ENCODE measurements at regions not wholly inside any gene's neighbourhood (a gene's known extent, or its start where the extent isn't known, plus 50 kb on each side); places are given as distances from the start of the nearest gene placed in this dataset.

- WGBS, result 61% methylated on average over 1 of the region's 1 CpG
- Histone ChIP-seq H3K9me3 (no peaks in the 10 kb centered on the region), H3K4me3 (no peak overlapping the region), H3K27me3 (replicated peaks; ENCODE audit: insufficient read depth) (no peaks in the 10 kb centered on the region), H3K27ac (no peak overlapping the region), H3K4me1 (replicated peaks) (no peaks in the 10 kb centered on the region), H3K36me3 (no peaks in the 10 kb centered on the region)
- intact Hi-C loops (cut with DNase I), result no loop called here
- no peak for TF ChIP-seq CTCF (IDR thresholded peaks at IDR 0.05)
- DNase-seq (ENCODE audit: low spot score), result no peak
These were observed 162.2 kb downstream of the SYT10 start for GRCh38 chr12:33277376-33277775.

- no peaks in the 10 kb centered on the region for H3K9me3 ChIP-seq
- no peaks in the 10 kb centered on the region for H3K27me3 ChIP-seq (replicated peaks; ENCODE audit: insufficient read depth)
- H3K27ac ChIP-seq, result no peak overlapping the region
- no peak for TF ChIP-seq POLR2AphosphoS5 (IDR thresholded peaks at IDR 0.05)
- no peak for TF ChIP-seq CTCF (IDR thresholded peaks at IDR 0.05)
- no peak for TF ChIP-seq POLR2A (IDR thresholded peaks at IDR 0.05)
- no peaks in the 10 kb centered on the region for H3K4me1 ChIP-seq (replicated peaks)
- H3K4me3 ChIP-seq, result no peak overlapping the region
- DNase-seq (ENCODE audit: low spot score), result no peak
- no peaks in the 10 kb centered on the region for H3K36me3 ChIP-seq
- intact Hi-C loops (cut with DNase I), result no loop called here
These were observed 172.0 kb downstream of the SYT10 start for GRCh38 chr12:33267641-33268040.

- no peak for DNase-seq (ENCODE audit: low spot score)
- 43% methylated on average over 2 of the region's 2 CpGs for WGBS
- Histone ChIP-seq H3K27ac (no peak overlapping the region), H3K36me3 (no peaks in the 10 kb centered on the region), H3K4me3 (no peak overlapping the region), H3K27me3 (replicated peaks; ENCODE audit: insufficient read depth) (no peaks in the 10 kb centered on the region), H3K9me3 (no peaks in the 10 kb centered on the region), H3K4me1 (replicated peaks) (no peaks in the 10 kb centered on the region)
- TF ChIP-seq POLR2AphosphoS5 (IDR thresholded peaks at IDR 0.05), result no peak
- no peak for TF ChIP-seq POLR2A (IDR thresholded peaks at IDR 0.05)
- TF ChIP-seq CTCF (IDR thresholded peaks at IDR 0.05), result no peak
- intact Hi-C loops (cut with DNase I), result no loop called here
These were observed 173.7 kb downstream of the SYT10 start for GRCh38 chr12:33265900-33266299.

GRCh38 chr12:33265033-33265731 lies 174.4 kb downstream of the SYT10 start:
- no peak for DNase-seq (ENCODE audit: low spot score)
- Histone ChIP-seq H3K9me3 (no peaks in the 10 kb centered on the region), H3K36me3 (no peaks in the 10 kb centered on the region), H3K27me3 (replicated peaks; ENCODE audit: insufficient read depth) (no peaks in the 10 kb centered on the region), H3K27ac (no peak overlapping the region), H3K4me3 (no peak overlapping the region), H3K4me1 (replicated peaks) (no peaks in the 10 kb centered on the region)
- WGBS, result 89% methylated on average over 1 of the region's 1 CpG
- intact Hi-C loops (cut with DNase I), result no loop called here
- TF ChIP-seq POLR2A (IDR thresholded peaks at IDR 0.05), result no peak
- TF ChIP-seq POLR2AphosphoS5 (IDR thresholded peaks at IDR 0.05), result no peak
- no peak for TF ChIP-seq CTCF (IDR thresholded peaks at IDR 0.05)

- H3K27me3 ChIP-seq (replicated peaks; ENCODE audit: insufficient read depth), result no peaks in the 10 kb centered on the region
- no peaks in the 10 kb centered on the region for H3K9me3 ChIP-seq
- TF ChIP-seq POLR2AphosphoS5 (IDR thresholded peaks at IDR 0.05) (no peak), CTCF (IDR thresholded peaks at IDR 0.05) (no peak), POLR2A (IDR thresholded peaks at IDR 0.05) (no peak)
- WGBS, result 34% methylated on average over 1 of the region's 1 CpG
- intact Hi-C loops (cut with DNase I), result no loop called here
- DNase-seq (ENCODE audit: low spot score), result no peak
- no peak overlapping the region for H3K27ac ChIP-seq
- H3K4me3 ChIP-seq, result no peak overlapping the region
- H3K36me3 ChIP-seq, result no peaks in the 10 kb centered on the region
- no peaks in the 10 kb centered on the region for H3K4me1 ChIP-seq (replicated peaks)
These were observed 186.4 kb downstream of the SYT10 start for GRCh38 chr12:33253178-33253577.

Measured in prostate gland (tissue), 2 donors.